LNCAP (cell line): ENCODE measurements at regions not wholly inside any gene's neighbourhood (a gene's known extent, or its start where the extent isn't known, plus 50 kb on each side); places are given as distances from the start of the nearest gene placed in this dataset.

Experiments used
- TF ChIP-seq, protein P1 (sequence below): fragments of 450-650 bp; IDR thresholded peaks from 2 replicates; pipeline ENCODE4 v1.5.1; 2017; ENCODE audit warnings: mild to moderate bottlenecking

GRCh38 chr12:53809005-53809404 lies 57.2 kb upstream of the CISTR start:
- TF ChIP-seq, protein P1, sequence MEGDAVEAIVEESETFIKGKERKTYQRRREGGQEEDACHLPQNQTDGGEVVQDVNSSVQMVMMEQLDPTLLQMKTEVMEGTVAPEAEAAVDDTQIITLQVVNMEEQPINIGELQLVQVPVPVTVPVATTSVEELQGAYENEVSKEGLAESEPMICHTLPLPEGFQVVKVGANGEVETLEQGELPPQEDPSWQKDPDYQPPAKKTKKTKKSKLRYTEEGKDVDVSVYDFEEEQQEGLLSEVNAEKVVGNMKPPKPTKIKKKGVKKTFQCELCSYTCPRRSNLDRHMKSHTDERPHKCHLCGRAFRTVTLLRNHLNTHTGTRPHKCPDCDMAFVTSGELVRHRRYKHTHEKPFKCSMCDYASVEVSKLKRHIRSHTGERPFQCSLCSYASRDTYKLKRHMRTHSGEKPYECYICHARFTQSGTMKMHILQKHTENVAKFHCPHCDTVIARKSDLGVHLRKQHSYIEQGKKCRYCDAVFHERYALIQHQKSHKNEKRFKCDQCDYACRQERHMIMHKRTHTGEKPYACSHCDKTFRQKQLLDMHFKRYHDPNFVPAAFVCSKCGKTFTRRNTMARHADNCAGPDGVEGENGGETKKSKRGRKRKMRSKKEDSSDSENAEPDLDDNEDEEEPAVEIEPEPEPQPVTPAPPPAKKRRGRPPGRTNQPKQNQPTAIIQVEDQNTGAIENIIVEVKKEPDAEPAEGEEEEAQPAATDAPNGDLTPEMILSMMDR = no peak

DNA sequence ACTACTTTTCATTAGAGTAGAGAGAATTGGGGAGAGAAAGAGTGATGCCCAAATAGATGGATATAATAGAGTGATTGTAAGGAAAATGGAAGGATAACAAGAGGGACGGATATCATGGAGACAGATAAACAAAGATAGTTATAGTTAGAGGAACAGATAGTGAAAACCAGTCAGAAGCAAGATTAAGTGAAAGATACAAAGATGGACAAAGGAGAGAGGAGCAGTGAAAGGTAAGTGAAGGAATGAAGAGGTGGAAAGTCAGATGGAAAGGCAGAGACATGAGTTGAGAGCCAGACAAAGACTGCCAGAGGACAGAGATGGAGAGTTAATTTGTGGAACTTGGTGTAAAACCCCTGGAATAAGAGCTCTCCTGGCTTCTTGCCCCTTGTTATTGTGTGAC lies 59.2 kb upstream of the CISTR start:
- TF ChIP-seq, protein P1 = no peak

DNA sequence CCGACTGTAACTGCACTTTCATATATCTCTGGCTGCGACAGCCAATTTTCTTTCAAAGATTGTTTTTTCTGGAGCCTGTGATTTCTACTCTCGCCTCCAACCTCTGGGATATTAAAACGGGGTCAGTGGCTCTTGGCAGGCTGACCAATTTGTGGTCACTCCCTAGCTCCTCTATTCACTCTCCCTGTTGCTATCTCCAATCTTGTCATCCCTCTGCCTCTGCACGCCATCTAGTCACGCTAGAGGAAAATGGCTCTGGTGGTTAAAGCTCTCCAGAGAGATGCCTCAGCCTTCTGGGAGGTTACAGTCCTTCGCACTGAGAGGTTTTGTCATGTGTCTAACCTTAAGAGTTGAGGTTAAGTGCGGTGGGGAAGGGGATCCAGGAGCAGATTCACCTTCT lies 59.8 kb upstream of the CISTR start:
- TF ChIP-seq, protein P1 = no peak

- TF ChIP-seq, protein P1 = no peak
Measured at GRCh38 chr12:53816360-53817020, 64.7 kb upstream of the CISTR start.

DNA sequence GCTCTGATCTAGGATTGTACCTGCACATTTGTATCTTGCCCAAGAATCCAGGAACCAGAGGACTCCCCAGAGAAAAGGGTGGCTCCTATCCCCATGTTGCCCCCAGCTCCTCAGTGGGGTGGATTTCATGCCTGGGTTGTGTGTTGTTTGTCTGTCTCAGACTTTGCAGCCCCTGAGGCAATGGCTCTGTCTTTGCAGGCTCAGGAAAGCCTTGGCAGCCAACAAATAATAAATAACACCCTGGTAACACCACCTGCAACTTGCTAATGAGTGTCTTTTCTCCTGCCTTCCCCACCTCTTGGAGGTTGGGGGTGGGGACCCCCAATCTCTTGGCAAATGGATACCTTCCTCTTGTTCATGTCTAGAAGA lies 65.2 kb upstream of the CISTR start:
- TF ChIP-seq, protein P1 = no peak

- TF ChIP-seq, protein P1 = no peak
Measured at GRCh38 chr12:53820514-53821306, 68.9 kb upstream of the CISTR start.

GRCh38 chr12:53824001-53824712 lies 72.4 kb upstream of the CISTR start:
- TF ChIP-seq, protein P1 = no peak
